Heart left ventricle (tissue), 16 donors: ENCODE measurements at regions not wholly inside any gene's neighbourhood (a gene's known extent, or its start where the extent isn't known, plus 50 kb on each side); places are given as distances from the start of the nearest gene placed in this dataset.
A peak's percentile ranks its signal among the peaks of the same experiment; 100 is the strongest.
"Not testable (repeated sequence)": the region's sequence is repeated elsewhere in the genome, so short reads cannot be mapped to it uniquely, and the experiment has no call there.

ENCODE experiments used
- ATAC-seq, 4 donors: fragments of 200-7000 bp; cut with Tn5 transposase; one replicate each; pipeline ENCODE4 v1.9.1; 2020 to 2022; ENCODE audit warnings: moderate library complexity in 4 of 4, mild to moderate bottlenecking in 3 of 4, moderate number of reproducible peaks in 1 of 4
- DNase-seq, 5 donors: peaks; one replicate each; pipeline ENCODE4 v3.0.0-alpha.2; 2020
- H3K27ac ChIP-seq, 12 donors: fragments of 200-600 bp; sonication (generic) in 4 of 12; one replicate each; pipeline versions ENCODE4 v1.5.0 to v1.8.0; 2016 to 2022; ENCODE audit warnings: mild to moderate bottlenecking in 2 of 12
- H3K27me3 ChIP-seq, 9 donors: fragments of 200-600 bp; sonication (generic) in 2 of 9; one replicate each; pipeline versions ENCODE4 v1.5.1 to v1.8.0; 2016 to 2022; ENCODE audit warnings: mild to moderate bottlenecking in 3 of 9
- H3K36me3 ChIP-seq, 9 donors: fragments of 200-600 bp; sonication (generic) in 2 of 9; one replicate each; pipeline versions ENCODE4 v1.5.0 to v1.8.0; 2018 to 2022; ENCODE audit warnings: mild to moderate bottlenecking in 2 of 9
- H3K4me1 ChIP-seq, 12 donors: fragments of 200-600 bp; sonication (generic) in 4 of 12; one replicate each; pipeline versions ENCODE4 v1.5.0 to v1.8.0; 2016 to 2022; ENCODE audit warnings: mild to moderate bottlenecking in 3 of 12
- H3K4me3 ChIP-seq, 12 donors: fragments of 200-600 bp; sonication (generic) in 4 of 12; one replicate each; pipeline versions ENCODE4 v1.5.0 to v1.8.0; 2017 to 2022; ENCODE audit warnings: mild to moderate bottlenecking in 9 of 12, moderate library complexity in 4 of 12
- H3K9me3 ChIP-seq, 12 donors: fragments of 200-600 bp; sonication (generic) in 4 of 12; one replicate each; pipeline versions ENCODE4 v1.5.0 to v1.8.0; 2016 to 2022; ENCODE audit warnings: mild to moderate bottlenecking in 1 of 12
- CTCF ChIP-seq, 12 donors: fragments of 200-600 bp; sonication (generic) in 4 of 12; IDR thresholded peaks; one replicate each; pipeline versions ENCODE4 v1.5.0 to v1.8.0; 2018 to 2022; ENCODE audit warnings: antibody characterized with exemption in 12 of 12, mild to moderate bottlenecking in 5 of 12
- POLR2A ChIP-seq, 2 donors: fragments of 450-650 bp; IDR thresholded peaks; one replicate each; pipeline ENCODE4 v1.6.1; 2017; ENCODE audit warnings: antibody characterized with exemption in 2 of 2, mild to moderate bottlenecking in 2 of 2, moderate library complexity in 2 of 2
- WGBS, 4 donors: extraction: QIAGEN DNeasy Blood & Tissue Kit in 2 of 4; methylation state at CpG; one replicate each; pipeline versions ENCODE4 v1.1.5 to v1.1.7; 2013 to 2018; 5-methylcytosine and 5-hydroxymethylcytosine counted together
- intact Hi-C, 10 donors: fragments of 100-400 bp; cut with DNase I; formaldehyde crosslinking; loops; one replicate each; pipeline versions ENCODE4 v1.11.1 to v1.14.2; 2022
- donor health status: ischemic (EF 13 %, LVEDD 7.1; RV severe dilation, severe dysfunction).
- donor health status: healthy with polysubstance abuse.
- donor health status: DM: no; HTN: yes; CAD: no.
- donor health status: DM: no; HTN: no; CAD: no.
- donor health status: ischemic (EF 25% LVEDD 6.9; RV normal size, moderate dysfunction).
- donor health status: ischemic (EF 25% LVEDD 5.7; RV mildly dilated, moderate dysfunction).
- donor health status: healthy.
- donor health status: DM: yes; HTN: yes; CAD: no.
- donor health status: ischemic (EF 35%, LVEDD 5.7; RV mildly dilated, moderate dysfunction).
- donor health status: nonischemic (EF 11% LVEDD 7.7; RV severe dilation, severe dysfunction).
- donor health status: DM: yes; HTN: yes; CAD: no.
- donor health status: PGD.
- donor health status: ischemic (EF 29% LVEDD 5.4; RV normal size, mild dysfunction).
- donor health status: nonischemic (EF 23%, LVEDD 6.1; RV moderate dilation, normal function).

- no peak for ATAC-seq
- WGBS, 4 donors, result 45 to 65% (median 52%) methylated on average over 4 of the region's 4 CpGs
- Histone ChIP-seq H3K36me3 (no peaks in the 10 kb centered on the region), H3K27me3 (no peaks in the 10 kb centered on the region), H3K4me1 (no peaks in the 10 kb centered on the region), H3K4me3 (no peak overlapping the region), H3K27ac (no peak overlapping the region), H3K9me3 (no peaks in the 10 kb centered on the region)
- DNase-seq, result no peak
- intact Hi-C loops, result no loop called here
- TF ChIP-seq POLR2A (IDR thresholded peaks at IDR 0.05) (no peak), CTCF (IDR thresholded peaks at IDR 0.05) (no peak)
Measured at GRCh38 chr21:27953340-27954045, 986.6 kb upstream of the ADAMTS5 start.

GRCh38 chr21:27949093-27949492 is 982.2 kb upstream of the ADAMTS5 start:
- H3K27ac ChIP-seq, H3K4me1 ChIP-seq, H3K9me3 ChIP-seq, ATAC-seq, H3K27me3 ChIP-seq, H3K4me3 ChIP-seq, DNase-seq, intact Hi-C loops, H3K36me3 ChIP-seq: not testable (repeated sequence)
- WGBS, 4 donors, result 95 to 98% (median 97%) methylated on average over 5 of the region's 5 CpGs

- H3K9me3 ChIP-seq, H3K4me3 ChIP-seq, H3K27me3 ChIP-seq, H3K36me3 ChIP-seq, H3K4me1 ChIP-seq, intact Hi-C loops, DNase-seq: not testable (repeated sequence)
- 83 to 100% (median 89%) methylated on average over 1 of the region's 1 CpG for WGBS, 4 donors
- H3K27ac ChIP-seq, result peak overlapping the region in 3 of 12 donors; percentile 30 to 59 (median 45)
- ATAC-seq, result peak in 2 of 4 donors; percentile 63 to 65
Measured at GRCh38 chr21:27930108-27930767, 963.4 kb upstream of the ADAMTS5 start.

- WGBS, 4 donors, result 72 to 76% (median 75%) methylated on average over 4 of the region's 4 CpGs
- H3K4me3 ChIP-seq, H3K27me3 ChIP-seq, intact Hi-C loops, H3K36me3 ChIP-seq, H3K9me3 ChIP-seq, H3K4me1 ChIP-seq: not testable (repeated sequence)
- ATAC-seq (peak; percentile 69 to 93 (median 74)), DNase-seq (peak in 3 of 5 donors; percentile 11 to 32 (median 31))
- peak overlapping the region in 3 of 12 donors; percentile 20 to 45 (median 36) for H3K27ac ChIP-seq
Measured at GRCh38 chr21:27929179-27929578, 962.3 kb upstream of the ADAMTS5 start.

- H3K4me3 ChIP-seq, H3K27me3 ChIP-seq, H3K9me3 ChIP-seq, DNase-seq, intact Hi-C loops, H3K4me1 ChIP-seq, H3K36me3 ChIP-seq: not testable (repeated sequence)
- peak overlapping the region in 1 of 12 donors; percentile 12 for H3K27ac ChIP-seq
- 69 to 77% (median 73%) methylated on average over 3 of the region's 3 CpGs for WGBS, 4 donors
- ATAC-seq, result peak in 2 of 4 donors; percentile 52 to 86
Measured at GRCh38 chr21:27928534-27929115, 961.7 kb upstream of the ADAMTS5 start.

GRCh38 chr21:27921421-27921820 is 954.5 kb upstream of the ADAMTS5 start:
- intact Hi-C loops, H3K27me3 ChIP-seq, ATAC-seq, H3K4me1 ChIP-seq, H3K4me3 ChIP-seq, H3K9me3 ChIP-seq, H3K36me3 ChIP-seq, H3K27ac ChIP-seq, DNase-seq: not testable (repeated sequence)
- 0 to 96% (median 73%) methylated on average over 1 of the region's 1 CpG for WGBS, 4 donors

GRCh38 chr21:27917966-27918365 is 951.1 kb upstream of the ADAMTS5 start:
- H3K27ac ChIP-seq, DNase-seq, H3K4me1 ChIP-seq, H3K9me3 ChIP-seq, H3K36me3 ChIP-seq, H3K27me3 ChIP-seq, intact Hi-C loops, ATAC-seq, H3K4me3 ChIP-seq: not testable (repeated sequence)

GRCh38 chr21:27916326-27916725 is 949.4 kb upstream of the ADAMTS5 start:
- intact Hi-C loops, H3K27me3 ChIP-seq, H3K4me3 ChIP-seq, ATAC-seq, DNase-seq, H3K27ac ChIP-seq, H3K36me3 ChIP-seq, H3K9me3 ChIP-seq, H3K4me1 ChIP-seq: not testable (repeated sequence)
- WGBS, 4 donors, result 90 to 99% (median 98%) methylated on average over 2 of the region's 2 CpGs

GRCh38 chr21:27912133-27912532 is 945.2 kb upstream of the ADAMTS5 start:
- H3K4me3 ChIP-seq, intact Hi-C loops, DNase-seq, H3K27me3 ChIP-seq, H3K36me3 ChIP-seq, ATAC-seq, H3K4me1 ChIP-seq, H3K27ac ChIP-seq, H3K9me3 ChIP-seq: not testable (repeated sequence)
- WGBS, 4 donors, result 68 to 92% (median 88%) methylated on average over 2 of the region's 2 CpGs

- H3K4me1 ChIP-seq, H3K36me3 ChIP-seq, intact Hi-C loops, H3K27ac ChIP-seq, H3K9me3 ChIP-seq, H3K4me3 ChIP-seq, DNase-seq, H3K27me3 ChIP-seq: not testable (repeated sequence)
- ATAC-seq, result peak in 3 of 4 donors; percentile 32 to 76 (median 37)
Measured at GRCh38 chr21:27909487-27909886, 942.6 kb upstream of the ADAMTS5 start.
